GM18858 (cell line): ENCODE measurements at regions not wholly inside any gene's neighbourhood (a gene's known extent, or its start where the extent isn't known, plus 50 kb on each side); places are given as distances from the start of the nearest gene placed in this dataset.
"Not testable (repeated sequence)": the region's sequence is repeated elsewhere in the genome, so short reads cannot be mapped to it uniquely, and the experiment has no call there.

Experiments
- ATAC-seq: cut with Tn5 transposase; IDR thresholded peaks from one replicate; pipeline ENCODE4 v1.9.1; 2021; ENCODE audit not compliant: unreplicated experiment

GRCh38 chr1:168461108-168461507, 82.7 kb downstream of the XCL2 start:
- ATAC-seq = not testable (repeated sequence)

GRCh38 chr1:168457296-168457695, 86.5 kb downstream of the XCL2 start:
- not testable (repeated sequence) for ATAC-seq

DNA sequence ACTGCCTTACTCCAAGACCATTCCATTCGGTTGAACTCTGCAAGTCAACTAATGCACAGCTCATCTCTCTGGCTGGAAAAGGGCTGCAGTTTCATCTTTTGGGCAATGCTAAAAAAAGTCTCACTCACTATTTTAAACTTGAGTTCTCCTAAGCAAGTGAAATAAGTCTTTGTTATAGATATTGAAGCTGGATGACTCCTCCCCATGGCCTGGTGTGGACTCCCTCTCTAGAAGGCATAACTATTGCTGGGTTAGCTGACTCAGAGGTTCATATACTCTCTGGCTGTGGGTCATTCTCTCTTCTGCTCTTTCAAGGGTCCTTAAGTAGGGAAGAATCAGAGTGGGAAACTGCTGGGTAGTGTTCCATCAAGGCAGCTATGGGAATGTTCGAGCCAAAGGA, 88.0 kb downstream of the XCL2 start:
- ATAC-seq = no peak

GRCh38 chr1:168454211-168454815, 89.5 kb downstream of the XCL2 start:
- no peak for ATAC-seq

GRCh38 chr1:168453056-168453455, 90.7 kb downstream of the XCL2 start:
- ATAC-seq = no peak

DNA sequence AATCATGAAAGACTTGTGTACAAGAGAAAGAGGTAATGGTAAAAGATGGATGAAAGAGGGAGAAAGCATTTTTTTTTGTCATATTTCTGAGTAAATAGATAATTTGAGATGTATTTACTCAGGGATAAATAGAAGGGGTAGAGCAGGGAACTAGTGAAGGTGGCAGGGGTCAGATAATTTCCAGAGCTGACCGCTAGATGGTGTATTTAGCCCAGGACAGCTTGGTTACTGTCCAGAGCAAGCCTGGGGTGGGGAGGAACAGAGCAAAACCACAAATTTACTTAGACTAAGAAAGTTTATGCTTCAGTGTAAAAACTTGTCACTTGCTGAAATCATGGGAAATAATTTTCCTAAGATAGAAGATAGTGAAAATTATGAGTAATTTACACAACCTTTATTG, 91.5 kb downstream of the XCL2 start:
- ATAC-seq = no peak

GRCh38 chr1:168447871-168448270, 95.9 kb downstream of the XCL2 start:
- ATAC-seq = no peak

DNA sequence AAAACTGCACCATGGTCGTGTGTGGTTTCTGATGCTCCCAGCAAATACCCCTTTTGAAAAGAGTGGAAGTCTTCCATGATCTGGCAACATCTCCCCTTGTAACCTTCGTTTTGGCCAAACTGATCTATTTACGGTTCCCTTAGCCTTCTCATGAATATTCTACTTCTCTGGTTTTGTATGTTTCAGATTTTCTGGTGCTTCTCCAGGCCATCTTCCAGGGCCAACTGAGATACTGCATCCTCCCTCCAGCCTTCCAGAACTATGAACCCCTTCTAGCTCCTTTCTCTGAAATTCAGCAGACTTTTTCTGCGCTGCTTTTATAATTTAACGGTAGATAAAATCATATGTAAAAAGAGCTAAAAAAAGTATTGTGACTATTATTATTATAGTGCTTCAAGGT, 97.7 kb downstream of the XCL2 start:
- ATAC-seq = no peak

- ATAC-seq = no peak
These were observed 99.9 kb downstream of the XCL2 start for GRCh38 chr1:168443899-168444298.

DNA sequence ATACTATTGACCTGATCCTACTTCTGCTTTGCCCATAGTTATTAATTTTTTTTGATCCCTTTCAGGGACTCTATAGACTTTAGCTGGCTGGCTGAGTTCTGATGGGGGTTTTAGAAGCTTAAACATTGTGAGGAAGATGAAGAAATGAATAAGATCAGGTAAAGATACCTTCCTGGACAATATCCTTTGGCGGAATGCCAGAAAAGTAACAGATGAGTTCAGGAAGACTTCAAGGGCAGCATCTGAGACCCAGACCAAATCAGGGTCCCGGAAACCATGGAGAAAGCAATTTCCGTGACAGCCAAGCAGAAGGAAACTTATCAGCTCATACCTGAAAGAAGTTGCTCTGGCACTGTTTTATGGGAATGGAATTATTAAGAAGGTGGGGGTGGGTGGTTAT, 100.4 kb downstream of the XCL2 start:
- ATAC-seq = no peak

DNA sequence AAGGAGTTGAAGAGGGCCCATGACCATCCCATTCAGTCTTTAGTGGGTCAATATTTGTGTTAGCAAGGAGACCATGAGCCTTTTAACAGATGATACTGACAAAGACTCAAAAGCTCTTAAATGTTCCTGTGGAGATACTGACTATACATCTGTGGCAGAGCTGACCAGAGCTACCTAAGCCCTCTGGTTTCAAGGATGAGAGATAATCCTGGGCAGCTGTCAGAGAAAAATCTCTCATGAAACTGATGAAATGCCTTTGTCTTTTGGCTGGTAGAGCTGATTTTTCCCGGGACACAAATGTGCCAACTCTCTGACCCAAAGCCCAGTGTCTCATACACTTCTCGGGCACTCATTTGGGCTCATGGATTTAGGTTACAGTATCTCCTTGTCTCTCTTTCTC, 100.9 kb downstream of the XCL2 start:
- ATAC-seq = no peak

DNA sequence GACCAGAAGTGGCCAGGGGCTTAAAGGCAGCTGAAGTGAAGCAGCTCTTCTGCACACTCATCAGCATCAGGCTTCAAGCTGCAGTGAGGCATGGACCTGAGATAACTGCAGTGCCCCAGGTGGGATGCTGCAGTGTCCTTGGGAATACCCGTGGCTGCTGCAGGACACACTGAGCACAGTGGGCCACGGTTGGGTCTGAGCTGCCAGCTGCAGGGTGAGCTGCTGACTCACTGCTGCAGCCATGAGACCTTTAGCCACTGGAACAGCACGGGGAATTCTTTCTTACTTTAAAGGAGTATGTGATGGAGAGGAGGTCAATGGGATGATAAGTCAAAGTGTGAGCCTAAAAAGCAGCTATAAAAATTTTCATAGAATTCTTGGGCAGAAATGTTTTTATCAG, 102.1 kb downstream of the XCL2 start:
- ATAC-seq = no peak

DNA sequence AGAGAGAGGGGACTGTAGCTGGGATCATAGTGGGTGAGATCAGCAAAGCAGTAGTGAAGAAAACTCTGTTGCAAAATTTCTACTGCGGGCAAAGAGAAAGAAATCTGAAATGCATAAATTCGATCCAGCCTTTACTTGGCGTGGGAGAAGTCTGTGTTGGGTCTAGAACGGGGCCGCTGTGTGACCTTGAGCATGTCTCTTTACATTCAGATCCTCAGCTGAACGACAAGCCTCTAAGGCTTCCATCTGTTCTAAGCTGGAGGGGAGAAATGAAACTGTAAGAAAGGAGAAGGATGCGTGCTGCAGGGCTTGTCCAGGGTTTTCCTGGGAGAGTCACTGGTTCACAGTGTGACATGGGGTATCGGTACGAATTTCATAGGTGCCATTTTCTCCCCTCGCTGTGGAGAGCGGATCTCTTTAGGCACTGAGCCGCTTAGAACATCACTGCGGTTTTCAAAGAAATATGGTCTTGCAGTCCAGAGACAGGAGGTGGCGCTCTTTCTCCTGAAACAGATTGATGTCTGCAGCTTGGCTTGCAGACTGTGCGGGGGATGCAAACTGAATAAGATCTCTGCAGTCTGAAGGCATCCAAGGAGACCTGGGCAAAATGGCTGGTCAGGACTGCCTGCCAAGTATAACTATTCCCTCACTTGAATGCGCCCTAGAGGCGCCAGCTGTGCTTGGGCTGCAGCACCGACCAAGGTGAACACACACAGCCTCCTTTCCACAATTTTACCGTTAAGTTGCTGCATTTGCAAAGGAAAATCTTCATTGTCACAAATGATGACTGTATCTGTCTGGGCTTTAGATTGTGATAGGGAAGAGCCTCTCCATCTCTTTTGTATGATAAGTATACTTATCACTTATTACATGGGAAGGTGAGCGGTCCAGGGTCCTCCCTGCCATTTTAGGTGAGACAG, 104.1 kb downstream of the XCL2 start:
- peak; percentile 84 for ATAC-seq

DNA sequence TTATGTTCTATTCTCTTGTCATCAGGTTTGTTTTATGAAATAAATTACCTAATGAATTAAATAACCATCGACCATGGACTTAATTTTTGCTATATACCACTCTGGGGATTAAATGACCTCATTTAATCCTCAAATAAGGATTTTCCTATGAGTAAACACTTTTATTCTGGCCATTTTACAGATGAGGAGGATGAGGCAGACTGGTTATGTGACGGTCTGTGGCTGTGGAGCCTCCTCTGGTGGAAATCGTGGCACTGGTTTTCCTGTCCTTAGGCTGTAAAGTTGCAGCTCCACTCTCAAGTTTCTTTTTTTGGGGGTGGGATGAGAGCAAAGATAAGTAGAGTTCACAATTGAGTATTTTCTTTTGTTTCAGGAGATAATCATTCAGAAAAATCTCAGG, 105.2 kb downstream of the XCL2 start:
- no peak for ATAC-seq

DNA sequence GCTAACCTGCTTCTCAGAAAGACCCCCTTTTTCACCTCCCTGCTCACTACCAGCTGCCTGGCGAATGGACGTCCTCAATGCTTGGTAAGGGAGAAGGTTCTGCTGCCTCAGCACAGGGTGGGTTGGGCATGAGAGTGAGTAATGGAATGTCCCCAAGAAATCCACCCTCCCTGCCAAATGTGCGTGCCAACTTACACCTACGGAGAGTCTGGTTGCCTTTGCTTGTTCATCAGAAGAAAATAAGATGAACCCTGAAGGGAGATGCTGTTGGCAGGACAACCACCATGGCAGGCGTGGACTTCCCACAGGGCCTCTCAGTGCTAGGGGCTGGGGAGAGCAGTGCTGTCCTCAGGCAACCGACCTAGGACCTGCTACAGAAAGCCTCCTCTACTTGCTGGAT, 106.0 kb downstream of the XCL2 start:
- ATAC-seq = no peak

GRCh38 chr1:168435439-168435838, 108.4 kb downstream of the XCL2 start:
- ATAC-seq = no peak

DNA sequence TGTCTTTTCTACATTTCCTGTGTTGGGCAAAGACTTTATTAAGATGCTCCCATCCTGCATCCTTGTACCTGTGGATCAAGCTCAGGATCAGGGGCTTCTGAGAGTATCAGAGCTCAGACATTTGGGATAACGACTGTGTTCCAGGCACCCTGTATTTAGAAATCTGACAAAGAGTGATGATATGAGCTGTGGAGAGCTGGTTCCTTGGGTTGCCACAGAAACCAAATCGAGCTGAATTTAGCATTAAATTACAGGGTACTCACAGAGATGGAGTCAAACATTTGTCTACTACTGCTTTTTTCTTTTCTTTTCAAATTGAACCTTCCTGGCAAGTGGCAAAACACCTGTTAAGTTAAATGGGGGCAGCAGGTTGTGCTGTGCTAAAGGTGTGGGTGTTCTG, 110.6 kb downstream of the XCL2 start:
- ATAC-seq = no peak

DNA sequence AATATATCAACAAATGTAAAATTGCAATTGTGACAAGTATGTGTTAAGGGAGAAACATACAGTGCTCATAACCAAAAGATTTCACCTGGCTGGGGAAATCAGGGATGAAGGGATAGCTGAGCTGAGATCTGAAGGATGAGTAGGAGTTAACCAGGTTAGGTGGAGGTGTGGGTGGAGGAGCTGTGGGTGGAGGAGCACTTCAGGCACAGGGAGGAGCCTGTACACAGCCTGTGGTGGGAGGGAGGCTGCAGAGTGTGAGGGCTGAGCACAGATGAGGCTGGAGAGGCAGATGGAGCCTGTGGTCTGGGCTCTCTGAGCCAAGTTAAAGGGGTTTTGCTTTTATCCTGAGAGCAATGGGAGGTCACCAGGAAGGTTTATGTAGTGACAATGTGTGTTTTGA, 111.9 kb downstream of the XCL2 start:
- no peak for ATAC-seq

DNA sequence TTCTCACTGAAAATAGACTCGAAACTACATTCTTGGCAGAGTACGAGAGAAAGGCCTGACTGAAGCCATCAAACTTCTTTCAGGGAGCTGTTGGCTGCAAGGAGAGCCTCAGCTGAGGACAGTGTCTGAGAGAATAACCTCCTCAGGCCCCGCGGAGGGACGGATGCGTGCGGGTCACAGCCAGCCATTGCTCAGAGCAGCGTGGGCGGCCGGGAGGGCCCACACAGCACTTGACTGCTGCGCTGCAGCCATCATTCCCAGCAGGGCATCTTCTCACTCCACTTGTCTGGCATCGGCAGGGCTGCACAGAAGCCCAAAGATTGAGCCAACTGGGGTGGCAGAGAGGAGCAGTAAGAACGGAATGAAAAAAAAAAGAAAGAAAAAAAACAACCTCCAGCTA, 113.5 kb downstream of the XCL2 start:
- ATAC-seq = no peak

DNA sequence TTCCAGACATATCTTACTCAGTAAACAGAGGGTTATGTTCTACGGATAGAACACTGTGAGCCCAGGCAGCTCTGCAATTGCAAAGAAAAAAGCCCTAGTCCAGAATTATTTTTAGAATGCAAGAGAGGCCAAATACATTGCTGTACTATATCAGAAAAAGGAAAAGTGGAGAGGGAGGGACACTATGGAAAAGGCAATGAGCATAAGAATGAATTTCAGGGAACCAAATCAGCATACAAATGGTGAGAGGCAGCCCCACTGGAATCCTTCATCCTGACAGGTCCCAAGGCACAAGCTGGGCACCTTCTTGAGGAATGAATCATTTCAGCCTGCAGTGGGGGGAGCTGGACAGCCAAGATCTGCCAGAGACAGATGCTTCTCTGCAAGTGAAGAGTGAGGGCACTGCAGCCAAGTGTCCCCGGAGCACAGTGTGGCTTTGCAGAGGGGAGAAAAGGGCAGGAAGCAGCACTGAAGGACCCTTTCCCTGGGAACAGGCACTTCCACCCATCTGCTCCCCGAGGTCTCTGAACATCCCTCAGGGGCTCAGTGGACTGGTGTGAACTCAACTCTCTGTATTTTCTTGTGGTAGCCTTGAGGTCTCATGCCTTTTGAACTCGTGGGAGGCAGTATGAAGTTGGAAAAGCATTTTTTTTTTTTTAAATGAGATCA, 115.6 kb downstream of the XCL2 start:
- no peak for ATAC-seq

- no peak for ATAC-seq
These were observed 116.7 kb downstream of the XCL2 start for GRCh38 chr1:168427051-168427450.

DNA sequence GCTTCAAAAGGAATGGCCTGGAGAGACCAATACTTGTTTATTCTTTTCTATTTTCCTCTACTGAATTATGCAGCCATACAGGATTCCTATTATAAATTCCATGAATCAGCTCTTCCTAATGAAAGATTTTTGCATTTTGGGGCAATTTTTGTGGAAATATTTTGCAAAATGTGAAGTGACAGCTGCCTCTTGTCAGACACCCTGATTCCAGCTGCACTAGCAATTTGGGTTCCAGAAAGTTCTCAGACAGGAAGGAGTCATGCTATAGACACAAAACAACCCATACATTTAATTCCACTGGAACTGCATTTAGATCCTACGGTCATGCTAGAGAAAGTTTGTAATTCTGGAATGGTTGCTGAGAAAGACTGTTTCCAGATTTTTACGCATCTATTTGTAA, 119.5 kb downstream of the XCL2 start:
- ATAC-seq = no peak
